ENCODE measurements at regions not wholly inside any gene's neighbourhood (a gene's known extent, or its start where the extent isn't known, plus 50 kb on each side); places are given as distances from the start of the nearest gene placed in this dataset.

GRCh38 chr3:167958141-167958540 is 137.6 kb downstream of the GOLIM4 start:
- DNase-seq (ENCODE audit: low spot score), result no peak
- no peak for TF ChIP-seq CTCF (IDR thresholded peaks at IDR 0.05; ENCODE audit: extremely low read depth, insufficient read depth, missing control alignments)
- in situ Hi-C loops (cut with MboI; ENCODE audit: low pct_unique_long_range_greater_than_20kb, low sequenced_read_pairs, unreplicated experiment), result no loop called here

- DNase-seq (ENCODE audit: low spot score), result no peak
- no peak for TF ChIP-seq CTCF (IDR thresholded peaks at IDR 0.05; ENCODE audit: extremely low read depth, insufficient read depth, missing control alignments)
- in situ Hi-C loops (cut with MboI; ENCODE audit: low pct_unique_long_range_greater_than_20kb, low sequenced_read_pairs, unreplicated experiment), result no loop called here
Observed at GRCh38 chr3:167952969-167953368, 142.8 kb downstream of the GOLIM4 start.

GRCh38 chr3:167950212-167950611 is 145.5 kb downstream of the GOLIM4 start:
- TF ChIP-seq CTCF (IDR thresholded peaks at IDR 0.05; ENCODE audit: extremely low read depth, insufficient read depth, missing control alignments), result no peak
- in situ Hi-C loops (cut with MboI; ENCODE audit: low pct_unique_long_range_greater_than_20kb, low sequenced_read_pairs, unreplicated experiment), result no loop called here
- DNase-seq (ENCODE audit: low spot score), result no peak

GRCh38 chr3:167941234-167941995 is 154.3 kb downstream of the GOLIM4 start:
- no peak for TF ChIP-seq CTCF (IDR thresholded peaks at IDR 0.05; ENCODE audit: extremely low read depth, insufficient read depth, missing control alignments)
- in situ Hi-C loops (cut with MboI; ENCODE audit: low pct_unique_long_range_greater_than_20kb, low sequenced_read_pairs, unreplicated experiment), result no loop called here
- DNase-seq (ENCODE audit: low spot score), result no peak

GRCh38 chr3:167940241-167940640 is 155.5 kb downstream of the GOLIM4 start:
- TF ChIP-seq CTCF (IDR thresholded peaks at IDR 0.05; ENCODE audit: extremely low read depth, insufficient read depth, missing control alignments), result no peak
- in situ Hi-C loops (cut with MboI; ENCODE audit: low pct_unique_long_range_greater_than_20kb, low sequenced_read_pairs, unreplicated experiment), result no loop called here
- no peak for DNase-seq (ENCODE audit: low spot score)

GRCh38 chr3:167938516-167938915 is 157.2 kb downstream of the GOLIM4 start:
- in situ Hi-C loops (cut with MboI; ENCODE audit: low pct_unique_long_range_greater_than_20kb, low sequenced_read_pairs, unreplicated experiment), result no loop called here

More at GRCh38 chr3:167938516-167938915, 157.2 kb downstream of the GOLIM4 start:
- TF ChIP-seq CTCF (IDR thresholded peaks at IDR 0.05; ENCODE audit: extremely low read depth, insufficient read depth, missing control alignments), result no peak
- DNase-seq (ENCODE audit: low spot score), result no peak
